T47D (cell line): ENCODE measurements at regions not wholly inside any gene's neighbourhood (a gene's known extent, or its start where the extent isn't known, plus 50 kb on each side); places are given as distances from the start of the nearest gene placed in this dataset.

Experiments used
- DNase-seq, 2 experiments: peaks; one replicate each; pipeline versions ENCODE4 v3.0.0 to v3.0.0-alpha.2; 2011 to 2012; ENCODE audit warnings: low read depth in 1 of 2, low spot score in 1 of 2
- JUND ChIP-seq: IDR thresholded peaks from 2 replicates; pipeline ENCODE4 v1.6.1; 2012; ENCODE audit warnings: low read depth
- in situ Hi-C: cut with HindIII; loops from 2 replicates; pipeline ENCODE4 v1.10.0; 2016; ENCODE audit warnings: low sequenced_read_pairs, low pct_unique_long_range_greater_than_20kb

DNA sequence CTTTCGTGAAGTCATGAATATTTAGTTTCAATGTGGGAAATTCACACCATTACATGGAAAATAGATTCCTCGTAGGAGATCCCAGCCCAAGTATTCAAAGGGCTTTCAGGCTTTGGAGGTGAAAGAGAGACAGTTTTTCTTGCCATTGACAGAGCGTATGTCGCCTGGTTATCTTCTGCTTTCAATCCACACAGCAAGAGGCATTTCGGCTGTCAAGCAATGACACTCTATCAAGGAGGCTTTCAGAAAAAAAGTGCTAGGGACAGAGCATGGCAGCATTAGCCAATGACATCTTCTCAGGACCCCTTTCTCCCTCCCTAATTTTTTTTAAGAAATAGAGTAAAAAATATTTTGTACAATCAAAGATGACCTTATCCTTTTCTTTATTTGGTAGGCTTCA is 492.8 kb downstream of the TMEM182 start:
- in situ Hi-C loops: no loop called here
- TF ChIP-seq JUND: no peak
- DNase-seq: no peak

DNA sequence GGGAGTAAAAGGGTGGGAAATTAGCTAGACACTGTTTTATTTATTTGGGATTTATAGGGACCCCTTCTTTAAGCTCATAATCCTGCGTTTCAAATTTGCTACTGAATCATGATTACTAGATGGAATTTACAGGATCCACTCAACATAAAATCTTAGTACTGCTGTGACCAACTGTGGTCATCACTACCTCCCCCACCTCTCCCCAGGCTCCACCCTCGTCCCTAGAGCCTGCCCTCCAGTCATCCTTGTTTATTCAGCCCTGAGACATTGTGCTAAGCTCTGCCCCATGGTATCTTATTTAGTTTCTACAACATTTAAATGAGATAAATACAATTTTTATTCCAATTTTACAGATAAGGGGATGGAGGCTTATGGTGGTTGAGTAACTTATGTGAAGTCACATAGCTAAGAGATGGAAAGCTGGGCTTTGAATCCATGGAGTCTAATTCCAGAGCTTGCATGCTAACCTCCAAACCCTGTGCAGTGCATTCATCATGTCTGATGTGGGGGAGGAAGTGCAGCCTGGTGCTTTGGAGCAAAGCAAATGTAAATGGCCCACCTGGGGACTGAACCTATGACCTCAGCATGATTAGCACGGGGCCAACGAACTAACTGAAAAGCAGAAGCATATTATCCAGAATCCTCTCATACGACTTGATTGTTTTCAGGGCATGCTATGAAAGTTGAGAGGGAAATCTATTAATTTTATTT is 502.4 kb downstream of the TMEM182 start:
- DNase-seq: no peak
- in situ Hi-C loops: no loop called here
- no peak for TF ChIP-seq JUND

GRCh38 chr2:103265521-103265920 is 503.7 kb downstream of the TMEM182 start:
- in situ Hi-C loops: no loop called here
- TF ChIP-seq JUND: no peak
- DNase-seq: no peak

GRCh38 chr2:103268841-103269498 is 507.1 kb downstream of the TMEM182 start:
- TF ChIP-seq JUND: no peak
- DNase-seq: no peak
- in situ Hi-C loops: no loop called here

- TF ChIP-seq JUND: no peak
- no peak for DNase-seq
- in situ Hi-C loops: no loop called here
Measured at GRCh38 chr2:103276869-103277268, 515.0 kb downstream of the TMEM182 start.

GRCh38 chr2:103284750-103285149 is 522.9 kb downstream of the TMEM182 start:
- TF ChIP-seq JUND: no peak
- no peak for DNase-seq

DNA sequence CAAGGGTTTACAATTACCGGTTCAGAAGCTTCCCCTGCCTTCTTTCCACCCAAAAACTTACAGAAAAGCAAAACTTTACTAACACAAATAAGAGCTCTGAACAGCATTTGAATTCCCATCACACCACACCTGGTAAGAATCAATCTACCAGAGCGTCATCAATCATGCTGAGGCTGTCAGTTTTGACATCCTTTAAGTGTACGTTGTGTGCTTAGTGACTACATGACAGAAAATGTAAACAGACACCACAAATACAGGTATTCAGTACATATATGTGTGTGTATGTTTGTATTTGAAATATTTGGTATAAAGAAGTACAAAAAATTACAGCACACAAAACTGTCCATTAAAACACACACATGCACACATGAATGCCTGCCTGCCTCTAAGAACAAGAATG is 523.5 kb downstream of the TMEM182 start:
- in situ Hi-C loops: no loop called here
- DNase-seq: no peak
- TF ChIP-seq JUND: no peak

More at GRCh38 chr2:103284750-103285149, 522.9 kb downstream of the TMEM182 start:
- in situ Hi-C loops: no loop called here

GRCh38 chr2:103287746-103288145 is 525.9 kb downstream of the TMEM182 start:
- no peak for TF ChIP-seq JUND
- no peak for DNase-seq
- in situ Hi-C loops: no loop called here

DNA sequence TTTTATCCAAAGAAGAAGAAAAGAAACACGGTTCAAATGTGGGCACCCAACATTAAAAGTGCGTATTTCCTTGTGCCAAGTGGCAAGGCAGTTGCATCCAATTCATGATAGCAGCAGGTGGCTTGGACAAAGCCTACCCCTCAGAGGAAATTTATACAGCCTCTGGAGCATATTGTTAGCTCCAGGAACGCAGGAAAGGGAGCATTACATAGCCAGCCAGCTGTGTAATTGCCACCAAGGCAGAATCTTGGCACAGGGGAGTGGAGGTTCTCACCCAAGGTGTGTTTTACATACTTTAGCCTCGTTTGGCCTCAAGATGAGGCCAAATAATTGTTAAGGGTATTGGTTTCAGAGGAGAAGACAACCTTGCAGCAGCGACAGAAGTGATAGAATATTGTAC is 526.9 kb downstream of the TMEM182 start:
- in situ Hi-C loops: no loop called here
- no peak for TF ChIP-seq JUND
- DNase-seq: no peak

GRCh38 chr2:103289105-103289725 is 527.4 kb downstream of the TMEM182 start:
- peak; percentile 5 to 60 for DNase-seq
- no peak for TF ChIP-seq JUND
- in situ Hi-C loops: no loop called here

- in situ Hi-C loops: no loop called here
- TF ChIP-seq JUND: no peak
- peak in 1 of 2 experiments; percentile 2 for DNase-seq
Measured at GRCh38 chr2:103292573-103292972, 530.7 kb downstream of the TMEM182 start.

GRCh38 chr2:103293067-103293741 is 531.4 kb downstream of the TMEM182 start:
- in situ Hi-C loops: no loop called here
- TF ChIP-seq JUND: no peak
- DNase-seq: no peak

DNA sequence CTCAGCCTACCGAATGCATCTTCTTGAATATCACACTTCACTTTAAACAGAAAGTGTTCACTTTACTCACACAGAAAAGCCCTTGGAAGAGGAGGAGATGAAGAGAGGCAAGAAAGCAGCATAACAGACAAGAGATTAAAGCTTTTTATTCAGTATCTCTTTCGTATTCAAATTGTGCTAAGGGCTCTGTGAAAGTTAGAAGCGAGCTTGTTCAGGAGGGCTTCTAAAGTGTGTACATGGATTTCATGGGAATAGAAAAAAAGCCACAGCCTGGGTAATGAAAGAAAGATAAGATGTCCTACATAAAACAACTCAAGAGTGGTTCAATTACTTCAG is 531.9 kb downstream of the TMEM182 start:
- in situ Hi-C loops: no loop called here
- DNase-seq: no peak
- no peak for TF ChIP-seq JUND
